Thoracic aorta (tissue), 2 donors: ENCODE measurements at regions not wholly inside any gene's neighbourhood (a gene's known extent, or its start where the extent isn't known, plus 50 kb on each side); places are given as distances from the start of the nearest gene placed in this dataset.

Source experiments
- ATAC-seq: fragments of 150-250 bp; one replicate; pipeline ENCODE4 v1.8.0; 2017; ENCODE audit warnings: low read depth; ENCODE audit not compliant: insufficient number of reproducible peaks, low FRiP score
- DNase-seq: peaks from one replicate; pipeline ENCODE4 v3.0.0-alpha.2; 2020; ENCODE audit warnings: low spot score
- H3K27ac ChIP-seq, 2 donors: fragments of 200-600 bp; sonication (generic); 1 replicate in 1 of 2; 2 replicates in 1 of 2; pipeline ENCODE4 v1.5.1; 2016; ENCODE audit warnings: mild to moderate bottlenecking in 2 of 2, moderate library complexity in 2 of 2
- H3K27me3 ChIP-seq: fragments of 200-600 bp; sonication (generic); replicated peaks from 2 replicates; pipeline ENCODE4 v1.6.0; 2016; ENCODE audit warnings: mild to moderate bottlenecking; ENCODE audit not compliant: insufficient read depth
- H3K36me3 ChIP-seq: fragments of 200-600 bp; sonication (generic); one replicate; pipeline ENCODE4 v1.5.1; 2016
- H3K4me1 ChIP-seq, 2 donors: fragments of 200-600 bp; sonication (generic); 1 replicate in 1 of 2; 2 replicates in 1 of 2; pipeline versions ENCODE4 v1.5.1 to v1.6.0; 2016; ENCODE audit warnings: low read depth in 2 of 2, mild to moderate bottlenecking in 1 of 2; ENCODE audit not compliant: control insufficient read depth in 1 of 2
- H3K4me3 ChIP-seq: fragments of 200-600 bp; sonication (generic); 2 replicates; pipeline ENCODE4 v1.5.1; 2016; ENCODE audit warnings: mild to moderate bottlenecking
- H3K9me3 ChIP-seq: fragments of 200-600 bp; sonication (generic); 2 replicates; pipeline ENCODE4 v1.5.1; 2016
- TF ChIP-seq, protein P1 (sequence below): fragments of 200-600 bp; sonication (generic); IDR thresholded peaks from one replicate; pipeline ENCODE4 v1.5.1; 2019; ENCODE audit warnings: antibody characterized with exemption

DNA sequence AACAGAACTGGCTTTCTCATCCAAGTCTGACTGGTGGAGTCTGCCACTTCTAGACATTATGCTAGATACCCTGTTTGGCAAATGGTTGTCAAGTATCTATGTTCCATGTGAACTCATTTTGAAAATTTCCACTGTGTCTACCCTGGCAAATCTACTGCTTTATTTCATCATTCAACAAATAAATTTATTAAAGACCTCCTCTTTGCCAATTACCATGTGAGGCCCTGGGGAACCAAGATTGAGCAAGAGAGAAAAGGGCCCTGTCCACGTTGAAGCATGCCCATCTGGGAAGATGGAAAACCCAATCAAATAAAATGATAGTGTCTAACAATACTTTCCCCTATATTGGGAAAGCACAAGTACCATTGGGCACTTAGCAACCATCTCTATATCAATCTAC lies 582.4 kb downstream of the IRS1 start:
- H3K9me3 ChIP-seq, result no peaks in the 10 kb centered on the region
- no peaks in the 10 kb centered on the region for H3K27me3 ChIP-seq
- no peak overlapping the region for H3K27ac ChIP-seq
- ATAC-seq (no peak), DNase-seq (no peak)
- no peak overlapping the region for H3K4me3 ChIP-seq
- H3K4me1 ChIP-seq, result peaks cover 0 to 3% of the 10 kb centered on the region in 2 donors
- TF ChIP-seq, protein P1, sequence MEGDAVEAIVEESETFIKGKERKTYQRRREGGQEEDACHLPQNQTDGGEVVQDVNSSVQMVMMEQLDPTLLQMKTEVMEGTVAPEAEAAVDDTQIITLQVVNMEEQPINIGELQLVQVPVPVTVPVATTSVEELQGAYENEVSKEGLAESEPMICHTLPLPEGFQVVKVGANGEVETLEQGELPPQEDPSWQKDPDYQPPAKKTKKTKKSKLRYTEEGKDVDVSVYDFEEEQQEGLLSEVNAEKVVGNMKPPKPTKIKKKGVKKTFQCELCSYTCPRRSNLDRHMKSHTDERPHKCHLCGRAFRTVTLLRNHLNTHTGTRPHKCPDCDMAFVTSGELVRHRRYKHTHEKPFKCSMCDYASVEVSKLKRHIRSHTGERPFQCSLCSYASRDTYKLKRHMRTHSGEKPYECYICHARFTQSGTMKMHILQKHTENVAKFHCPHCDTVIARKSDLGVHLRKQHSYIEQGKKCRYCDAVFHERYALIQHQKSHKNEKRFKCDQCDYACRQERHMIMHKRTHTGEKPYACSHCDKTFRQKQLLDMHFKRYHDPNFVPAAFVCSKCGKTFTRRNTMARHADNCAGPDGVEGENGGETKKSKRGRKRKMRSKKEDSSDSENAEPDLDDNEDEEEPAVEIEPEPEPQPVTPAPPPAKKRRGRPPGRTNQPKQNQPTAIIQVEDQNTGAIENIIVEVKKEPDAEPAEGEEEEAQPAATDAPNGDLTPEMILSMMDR, result no peak
- no peaks in the 10 kb centered on the region for H3K36me3 ChIP-seq

DNA sequence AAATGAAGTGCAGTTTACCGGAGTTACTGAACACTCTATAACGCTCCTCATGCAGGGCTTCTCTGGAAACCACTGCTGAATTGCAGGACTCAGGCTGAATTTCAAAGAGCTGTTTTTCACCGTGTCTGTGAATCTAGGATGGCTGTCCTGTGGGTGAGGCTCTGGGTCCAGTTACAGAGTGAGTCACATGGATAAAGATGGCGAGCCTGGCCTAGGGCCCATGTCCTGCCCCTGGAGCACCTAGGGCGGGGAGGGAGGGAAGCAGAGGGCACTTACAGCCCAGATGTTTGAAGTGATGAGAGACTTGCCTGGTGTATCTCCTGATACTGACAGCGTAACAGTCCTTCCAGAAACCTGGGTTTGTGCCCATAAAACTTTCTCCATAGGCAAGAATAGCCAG lies 583.0 kb downstream of the IRS1 start:
- H3K27ac ChIP-seq, result no peak overlapping the region
- DNase-seq (no peak), ATAC-seq (no peak)
- H3K4me1 ChIP-seq, result peaks cover 0 to 6% of the 10 kb centered on the region in 2 donors
- TF ChIP-seq, protein P1, result no peak
- no peaks in the 10 kb centered on the region for H3K36me3 ChIP-seq
- no peaks in the 10 kb centered on the region for H3K9me3 ChIP-seq
- no peaks in the 10 kb centered on the region for H3K27me3 ChIP-seq
- H3K4me3 ChIP-seq, result no peak overlapping the region

DNA sequence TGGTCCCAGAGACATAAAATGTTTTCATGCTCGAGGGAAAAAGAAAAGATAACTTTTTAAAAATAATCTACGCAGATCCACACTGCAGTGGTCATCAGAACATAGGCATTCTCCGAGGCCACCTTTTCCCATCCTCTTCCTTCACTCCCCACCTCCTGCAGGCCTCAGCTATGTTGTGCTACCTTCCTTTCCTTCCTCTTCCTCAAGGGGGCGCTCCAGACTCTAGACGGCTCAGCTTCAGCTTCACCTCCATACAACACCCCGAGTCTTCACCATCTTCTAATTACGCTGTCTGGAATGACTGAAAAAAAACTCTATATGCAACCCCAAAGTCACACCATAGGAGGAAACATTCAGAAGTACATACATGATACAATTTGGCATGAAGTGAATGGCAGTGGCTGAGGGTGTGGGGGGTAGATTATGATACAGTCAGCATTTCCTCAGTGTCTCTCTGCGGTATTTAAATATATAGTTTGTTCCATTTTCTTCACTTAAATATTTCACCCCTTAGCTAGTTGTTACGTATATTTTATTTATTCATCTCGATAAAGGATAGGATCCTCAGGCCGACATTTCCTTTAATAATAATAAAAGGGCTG lies 583.6 kb downstream of the IRS1 start:
- Histone ChIP-seq H3K27ac (no peak overlapping the region), H3K4me3 (no peak overlapping the region), H3K36me3 (no peaks in the 10 kb centered on the region), H3K9me3 (no peaks in the 10 kb centered on the region), H3K4me1 (peaks cover 0 to 6% of the 10 kb centered on the region in 2 donors), H3K27me3 (no peaks in the 10 kb centered on the region)
- DNase-seq (no peak), ATAC-seq (no peak)
- TF ChIP-seq, protein P1, result no peak

DNA sequence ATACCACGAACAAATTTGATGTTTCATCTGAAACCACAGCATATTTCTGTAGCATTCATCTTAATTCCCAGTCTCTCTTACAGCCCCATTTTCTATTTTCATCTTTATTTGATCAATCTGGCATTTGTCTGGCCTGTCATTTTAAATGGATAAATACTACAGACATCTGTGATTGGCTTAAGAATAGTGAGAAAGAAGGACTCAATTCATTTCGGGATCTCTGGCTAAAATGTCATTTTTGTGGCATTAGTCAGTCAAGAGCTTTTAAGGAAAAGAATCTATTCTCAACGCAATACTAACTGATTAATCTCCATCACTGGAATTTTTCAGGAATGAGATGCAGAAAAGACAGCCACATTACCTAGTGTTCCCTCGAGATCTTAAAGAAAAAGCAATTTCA lies 585.9 kb downstream of the IRS1 start:
- TF ChIP-seq, protein P1, result no peak
- Histone ChIP-seq H3K27ac (no peak overlapping the region), H3K36me3 (no peaks in the 10 kb centered on the region), H3K9me3 (no peaks in the 10 kb centered on the region), H3K4me1 (peaks cover 0 to 6% of the 10 kb centered on the region in 2 donors), H3K4me3 (no peak overlapping the region), H3K27me3 (no peaks in the 10 kb centered on the region)
- DNase-seq, result no peak
- ATAC-seq, result no peak

DNA sequence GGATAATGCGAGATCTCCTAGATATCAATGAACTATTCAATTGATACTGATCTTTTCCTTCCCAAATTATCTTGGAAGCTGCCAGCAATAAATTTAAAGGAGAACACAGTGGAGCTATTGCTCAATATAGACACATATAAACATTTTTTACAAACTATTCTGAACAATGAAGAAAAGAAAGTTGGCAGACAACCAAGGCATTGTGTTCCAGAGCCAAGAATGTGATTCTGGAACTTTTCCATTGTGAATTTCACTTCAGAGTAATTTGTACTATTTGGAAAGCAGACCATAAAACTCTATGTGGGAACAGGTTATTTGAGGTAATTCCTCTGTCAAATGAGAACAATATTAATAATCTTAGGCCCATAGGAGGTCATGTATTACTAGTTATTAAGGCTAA lies 588.2 kb downstream of the IRS1 start:
- Histone ChIP-seq H3K4me3 (no peak overlapping the region), H3K9me3 (no peaks in the 10 kb centered on the region), H3K36me3 (no peaks in the 10 kb centered on the region), H3K27ac (no peak overlapping the region), H3K27me3 (no peaks in the 10 kb centered on the region), H3K4me1 (peaks cover 0 to 6% of the 10 kb centered on the region in 2 donors)
- TF ChIP-seq, protein P1, result no peak
- DNase-seq (no peak), ATAC-seq (no peak)
